ENCODE measurements at regions not wholly inside any gene's neighbourhood (a gene's known extent, or its start where the extent isn't known, plus 50 kb on each side); places are given as distances from the start of the nearest gene placed in this dataset.

DNA sequence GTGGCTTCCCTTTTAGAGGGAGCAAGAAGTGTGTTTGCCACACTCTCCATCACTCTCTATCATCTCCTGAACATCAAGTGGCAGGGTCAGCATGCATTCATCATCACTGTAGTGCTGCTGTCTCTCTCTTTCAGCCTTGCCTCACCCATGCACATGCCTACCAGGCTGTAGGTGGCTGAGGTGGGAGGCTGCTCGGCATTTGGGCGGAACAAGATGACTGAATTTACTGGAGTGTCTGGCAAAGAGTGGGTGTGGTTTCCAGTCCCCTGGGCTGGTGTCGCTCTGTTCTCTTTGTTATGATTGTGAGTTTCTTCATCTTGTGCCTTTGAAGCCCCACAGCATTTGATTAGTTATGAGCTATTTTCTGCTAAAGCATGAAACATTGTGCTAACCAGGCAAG lies 541.9 kb upstream of the EEF2KMT start:
- Histone ChIP-seq H3K9me3 (ENCODE audit: control insufficient read depth, insufficient read depth, low read length) (no peaks in the 10 kb centered on the region), H3K9ac (ENCODE audit: low read depth, low read length) (no peak overlapping the region), H3K36me3 (ENCODE audit: insufficient read depth, low read length) (no peaks in the 10 kb centered on the region), H3K4me1 (ENCODE audit: insufficient read depth, low read length) (no peaks in the 10 kb centered on the region)

DNA sequence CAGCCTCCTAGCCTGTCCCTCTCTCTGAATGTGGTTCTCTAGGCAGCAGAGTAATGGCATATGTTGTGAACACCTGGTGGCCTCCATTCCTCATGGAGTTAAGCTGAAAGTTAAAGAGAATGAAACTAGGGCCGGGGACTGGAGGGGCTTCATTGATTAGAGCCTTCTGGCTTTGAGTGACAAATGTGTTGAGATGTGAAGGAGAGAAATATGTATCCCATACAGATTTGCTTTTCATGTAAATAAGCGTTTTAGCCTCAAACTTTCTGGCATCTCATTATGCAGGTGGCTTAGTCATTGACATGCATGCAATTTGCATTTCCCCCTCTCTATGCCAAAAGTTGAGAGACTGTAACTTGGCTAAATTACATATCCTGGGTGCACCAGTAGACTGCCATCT lies 537.7 kb upstream of the EEF2KMT start:
- H3K36me3 ChIP-seq (ENCODE audit: insufficient read depth, low read length) = no peaks in the 10 kb centered on the region
- H3K4me1 ChIP-seq (ENCODE audit: insufficient read depth, low read length) = no peaks in the 10 kb centered on the region
- no peaks in the 10 kb centered on the region for H3K9me3 ChIP-seq (ENCODE audit: control insufficient read depth, insufficient read depth, low read length)
- no peak overlapping the region for H3K9ac ChIP-seq (ENCODE audit: low read depth, low read length)

DNA sequence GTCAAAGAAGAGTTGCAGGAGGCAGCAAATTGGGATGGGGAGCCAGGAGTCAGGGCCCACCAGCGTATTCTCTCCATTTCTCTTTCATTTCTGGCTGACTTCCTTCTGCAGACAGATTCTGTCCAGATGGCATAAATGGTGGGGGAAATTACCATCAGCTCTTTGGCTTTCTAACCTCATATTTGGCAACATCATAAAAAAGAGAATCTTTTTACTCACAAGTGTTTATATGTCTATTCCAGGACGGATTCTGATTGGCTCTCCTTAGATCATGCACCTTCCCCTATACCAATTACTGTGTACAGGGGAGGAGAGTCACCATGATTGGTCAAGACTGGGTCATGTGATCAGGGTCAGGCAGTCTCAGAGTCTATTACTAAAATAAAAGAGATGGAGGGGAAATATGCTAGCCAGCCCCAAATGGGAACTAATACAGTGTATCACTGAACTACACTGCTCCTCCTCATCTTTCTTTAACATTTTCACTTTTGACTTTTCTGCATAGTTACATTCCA lies 537.1 kb upstream of the EEF2KMT start:
- Histone ChIP-seq H3K9me3 (ENCODE audit: control insufficient read depth, insufficient read depth, low read length) (no peaks in the 10 kb centered on the region), H3K9ac (ENCODE audit: low read depth, low read length) (no peak overlapping the region), H3K4me1 (ENCODE audit: insufficient read depth, low read length) (no peaks in the 10 kb centered on the region), H3K36me3 (ENCODE audit: insufficient read depth, low read length) (no peaks in the 10 kb centered on the region)

DNA sequence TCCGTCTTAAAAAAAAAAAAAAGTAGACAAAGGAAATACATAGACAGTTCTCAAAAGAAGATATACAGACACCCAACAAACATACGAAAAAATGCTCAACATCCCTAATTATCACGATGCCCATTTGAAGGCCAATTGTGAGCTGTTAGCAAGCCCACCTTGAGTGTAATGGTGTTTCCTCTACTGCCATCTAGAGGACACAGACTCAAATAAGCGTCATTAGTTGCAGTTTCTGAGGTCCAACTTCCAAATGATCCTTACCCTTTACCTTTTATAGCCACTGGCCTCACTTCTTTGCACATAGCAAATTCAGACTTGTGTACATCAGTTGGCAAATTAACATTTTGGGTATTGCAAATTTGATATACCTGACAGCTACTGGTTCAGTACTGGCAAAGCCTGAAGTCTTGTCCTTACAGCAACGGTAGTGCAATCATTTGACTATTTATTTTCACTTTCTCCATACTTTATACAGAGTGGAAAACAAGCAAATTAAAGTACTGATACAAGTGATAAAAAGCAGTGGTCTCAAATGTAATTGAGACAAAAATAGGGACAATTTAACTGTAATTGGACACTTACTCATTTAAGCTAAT lies 536.3 kb upstream of the EEF2KMT start:
- no peak overlapping the region for H3K9ac ChIP-seq (ENCODE audit: low read depth, low read length)
- H3K9me3 ChIP-seq (ENCODE audit: control insufficient read depth, insufficient read depth, low read length) = no peaks in the 10 kb centered on the region
- no peaks in the 10 kb centered on the region for H3K36me3 ChIP-seq (ENCODE audit: insufficient read depth, low read length)
- H3K4me1 ChIP-seq (ENCODE audit: insufficient read depth, low read length) = no peaks in the 10 kb centered on the region

DNA sequence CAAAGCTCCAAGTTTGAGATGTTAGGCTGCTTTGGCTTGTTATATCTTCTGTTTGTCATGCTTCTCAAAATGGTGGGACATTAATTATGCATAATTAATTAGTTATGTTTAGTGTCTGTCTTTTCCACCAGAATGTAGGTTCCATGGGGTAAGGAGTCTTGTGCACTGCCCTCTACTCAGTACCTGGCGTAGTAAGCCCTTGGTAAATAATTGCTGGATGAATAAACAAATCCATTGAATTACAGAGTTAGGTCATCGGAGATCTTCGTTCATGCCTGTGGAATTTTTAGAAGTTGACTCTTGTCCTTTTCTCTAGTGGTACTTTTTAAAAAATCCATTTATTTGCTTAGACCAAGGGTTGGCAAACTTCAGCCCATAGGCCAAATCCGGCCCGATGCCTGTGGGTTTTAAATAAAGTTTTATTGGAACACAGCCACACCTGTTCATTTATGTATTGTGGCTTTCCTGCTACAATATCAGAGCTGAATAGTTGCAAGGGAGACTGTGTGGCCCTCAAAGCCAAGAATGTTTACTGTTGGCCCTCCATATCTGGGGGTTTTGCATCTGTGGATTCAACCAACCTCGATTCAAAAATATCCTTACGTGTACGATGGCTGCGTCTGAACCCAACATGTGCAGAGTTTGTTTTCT lies 524.8 kb upstream of the EEF2KMT start:
- no peaks in the 10 kb centered on the region for H3K36me3 ChIP-seq (ENCODE audit: insufficient read depth, low read length)
- H3K9ac ChIP-seq (ENCODE audit: low read depth, low read length) = no peak overlapping the region
- H3K4me1 ChIP-seq (ENCODE audit: insufficient read depth, low read length) = no peaks in the 10 kb centered on the region
- H3K9me3 ChIP-seq (ENCODE audit: control insufficient read depth, insufficient read depth, low read length) = no peaks in the 10 kb centered on the region

DNA sequence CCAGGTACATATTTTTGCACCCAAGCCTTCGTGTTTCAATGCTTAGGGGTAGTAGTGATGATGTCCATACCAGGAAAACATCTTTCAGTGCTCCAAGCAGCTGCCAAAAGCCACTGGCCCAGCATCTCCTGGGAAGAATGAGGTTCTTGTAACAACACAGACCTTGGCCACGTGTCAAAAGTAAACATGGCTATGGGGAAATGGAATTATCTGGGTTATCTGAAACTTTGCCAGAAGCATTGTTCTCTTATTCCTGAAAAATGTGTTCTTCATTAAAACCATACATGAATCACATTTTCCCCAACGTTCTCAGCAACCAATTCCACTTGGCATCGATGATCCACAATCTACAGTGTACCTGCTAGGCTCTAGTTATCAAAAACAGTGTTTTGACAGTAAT lies 524.2 kb upstream of the EEF2KMT start:
- H3K9ac ChIP-seq (ENCODE audit: low read depth, low read length) = no peak overlapping the region
- peaks cover 3% of the 10 kb centered on the region; the same call in 1 of the 2 replicates for H3K4me1 ChIP-seq (ENCODE audit: insufficient read depth, low read length)
- no peaks in the 10 kb centered on the region for H3K9me3 ChIP-seq (ENCODE audit: control insufficient read depth, insufficient read depth, low read length)
- no peaks in the 10 kb centered on the region for H3K36me3 ChIP-seq (ENCODE audit: insufficient read depth, low read length)

DNA sequence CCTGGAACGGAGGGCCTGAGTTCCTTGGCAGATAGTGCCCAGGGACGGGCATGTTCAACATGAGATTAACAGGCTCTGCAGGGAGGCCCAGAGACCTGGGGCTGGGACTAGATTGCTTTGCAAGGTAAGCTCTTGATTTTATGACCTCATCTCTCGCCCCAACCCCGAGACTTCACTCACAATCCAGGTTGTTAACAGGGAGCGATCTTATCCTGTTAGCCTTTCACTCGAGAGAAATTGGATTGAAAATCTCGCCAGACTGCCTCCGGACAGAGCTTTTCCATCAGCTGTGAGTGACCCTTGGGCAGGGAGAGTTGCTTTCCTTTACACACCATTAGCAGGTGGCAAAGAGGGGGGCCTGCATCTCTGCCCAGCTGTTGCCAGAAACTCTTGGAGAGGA lies 521.7 kb upstream of the EEF2KMT start:
- H3K36me3 ChIP-seq (ENCODE audit: insufficient read depth, low read length) = no peaks in the 10 kb centered on the region
- H3K9ac ChIP-seq (ENCODE audit: low read depth, low read length) = no peak overlapping the region
- H3K9me3 ChIP-seq (ENCODE audit: control insufficient read depth, insufficient read depth, low read length) = no peaks in the 10 kb centered on the region
- H3K4me1 ChIP-seq (ENCODE audit: insufficient read depth, low read length) = peaks cover 3% of the 10 kb centered on the region; the same call in 1 of the 2 replicates

DNA sequence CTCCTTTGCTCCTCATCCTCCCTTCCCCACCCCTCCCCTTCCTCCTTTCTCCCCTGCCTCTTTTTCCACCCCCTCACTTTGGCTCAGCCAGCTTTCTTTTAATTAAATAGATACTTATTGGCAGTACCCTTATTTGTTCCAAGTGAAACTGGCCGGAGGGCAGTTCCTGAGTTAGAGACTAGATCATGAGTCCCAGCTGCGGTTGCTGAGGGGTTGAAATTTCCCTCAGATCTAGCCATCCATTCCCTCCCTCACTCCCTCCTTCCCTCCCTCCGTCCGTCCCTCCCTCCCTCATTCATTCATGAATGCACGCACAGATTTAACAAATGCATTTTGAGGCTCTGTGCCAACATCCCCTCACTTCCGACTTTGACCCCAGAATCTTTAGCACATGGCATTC lies 519.2 kb upstream of the EEF2KMT start:
- Histone ChIP-seq H3K4me1 (ENCODE audit: insufficient read depth, low read length) (peaks cover 3% of the 10 kb centered on the region; the same call in 1 of the 2 replicates), H3K36me3 (ENCODE audit: insufficient read depth, low read length) (no peaks in the 10 kb centered on the region), H3K9me3 (ENCODE audit: control insufficient read depth, insufficient read depth, low read length) (no peaks in the 10 kb centered on the region)

DNA sequence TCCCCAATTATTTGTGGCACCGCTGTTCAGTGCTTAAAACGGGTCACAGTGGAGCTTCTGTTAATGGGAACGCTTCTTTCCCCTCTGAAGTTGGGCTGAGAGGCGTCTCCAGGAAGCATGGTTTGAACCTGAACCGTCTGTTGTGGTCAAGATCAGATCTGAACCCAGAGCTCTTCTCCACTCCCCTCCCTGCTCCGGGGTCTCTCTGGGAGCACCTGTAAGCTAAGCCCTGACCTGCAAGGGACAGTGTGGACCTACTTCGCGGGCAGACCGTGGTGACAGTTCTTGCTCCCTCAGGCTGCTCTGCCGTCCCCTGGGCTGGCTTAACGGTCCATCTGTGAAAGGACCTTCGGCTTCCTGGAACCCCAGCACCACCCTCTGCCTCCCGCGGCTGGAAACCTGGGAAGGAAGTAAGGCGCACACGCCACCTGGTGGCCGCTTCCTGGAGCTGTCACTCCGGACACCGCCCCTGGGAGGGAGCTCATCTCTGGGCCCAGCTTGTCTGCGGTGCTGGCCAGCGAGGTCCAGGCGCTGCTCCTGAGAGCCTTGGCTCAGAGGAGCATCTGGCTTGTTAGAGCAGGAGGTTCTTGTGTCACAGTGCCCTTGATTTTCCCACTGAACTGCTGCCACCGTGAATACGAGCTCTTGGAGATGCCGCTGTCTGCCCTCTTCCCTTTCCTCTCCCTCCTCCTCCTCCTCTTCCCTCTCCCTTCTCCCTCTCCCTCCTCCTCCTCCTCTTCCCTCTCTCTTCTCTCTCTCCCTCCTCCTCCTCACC lies 518.5 kb upstream of the EEF2KMT start:
- Histone ChIP-seq H3K9me3 (ENCODE audit: control insufficient read depth, insufficient read depth, low read length) (no peaks in the 10 kb centered on the region), H3K36me3 (ENCODE audit: insufficient read depth, low read length) (no peaks in the 10 kb centered on the region), H3K9ac (ENCODE audit: low read depth, low read length) (peak overlapping the region; percentile 61; the same call in 1 of the 2 replicates), H3K4me1 (ENCODE audit: insufficient read depth, low read length) (peaks cover 3% of the 10 kb centered on the region; the same call in 1 of the 2 replicates)

More for the DNA sequence above, 519.2 kb upstream of the EEF2KMT start:
- H3K9ac ChIP-seq (ENCODE audit: low read depth, low read length) = no peak overlapping the region

DNA sequence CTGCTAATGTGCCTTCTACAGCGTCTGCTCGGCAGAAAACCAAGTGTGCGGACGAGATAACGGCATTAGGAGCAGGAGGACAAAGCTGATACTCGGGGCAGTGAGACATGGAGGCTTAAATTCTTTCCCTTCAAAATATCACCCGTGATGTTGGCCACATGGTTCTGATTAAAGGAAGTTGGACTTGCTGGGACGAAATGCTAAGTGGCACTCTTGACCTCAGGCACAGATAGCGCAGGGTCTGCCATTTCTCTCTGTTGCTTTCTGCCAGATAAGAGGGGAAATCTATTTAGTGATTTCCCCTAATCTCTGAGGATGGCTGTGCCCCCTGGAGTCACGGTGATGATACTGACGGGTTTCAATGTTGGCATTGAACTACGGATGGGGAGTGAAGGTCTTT lies 509.6 kb upstream of the EEF2KMT start:
- no peaks in the 10 kb centered on the region for H3K4me1 ChIP-seq (ENCODE audit: insufficient read depth, low read length)
- 0 out of 2 replicates have a peak, but pooled peaks cover 2% of the 10 kb centered on the region for H3K9me3 ChIP-seq (ENCODE audit: control insufficient read depth, insufficient read depth, low read length)
- no peak overlapping the region for H3K9ac ChIP-seq (ENCODE audit: low read depth, low read length)
- H3K36me3 ChIP-seq (ENCODE audit: insufficient read depth, low read length) = no peaks in the 10 kb centered on the region

DNA sequence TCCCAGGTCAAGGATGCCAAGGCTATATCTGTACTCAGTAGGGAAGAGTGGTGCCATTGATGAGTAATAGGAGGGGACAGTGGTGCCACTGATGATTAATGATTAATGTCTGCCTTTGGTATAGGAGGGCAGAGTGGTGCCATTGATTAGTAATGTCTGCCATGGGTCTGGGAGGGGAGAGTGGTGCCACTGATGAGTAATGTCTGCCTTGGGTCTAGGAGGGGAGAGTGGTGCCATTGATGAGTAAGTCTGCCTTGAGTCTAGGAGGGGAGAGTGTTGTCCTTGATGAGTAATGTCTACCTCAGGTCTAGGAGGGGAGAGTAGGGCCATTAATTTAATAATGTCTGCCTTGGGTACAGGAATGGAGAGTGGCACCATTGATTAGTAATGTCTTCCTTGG lies 507.8 kb upstream of the EEF2KMT start:
- 0 out of 2 replicates have a peak, but pooled peaks cover 2% of the 10 kb centered on the region for H3K9me3 ChIP-seq (ENCODE audit: control insufficient read depth, insufficient read depth, low read length)
- H3K9ac ChIP-seq (ENCODE audit: low read depth, low read length) = no peak overlapping the region
- H3K36me3 ChIP-seq (ENCODE audit: insufficient read depth, low read length) = no peaks in the 10 kb centered on the region
- H3K4me1 ChIP-seq (ENCODE audit: insufficient read depth, low read length) = no peaks in the 10 kb centered on the region

DNA sequence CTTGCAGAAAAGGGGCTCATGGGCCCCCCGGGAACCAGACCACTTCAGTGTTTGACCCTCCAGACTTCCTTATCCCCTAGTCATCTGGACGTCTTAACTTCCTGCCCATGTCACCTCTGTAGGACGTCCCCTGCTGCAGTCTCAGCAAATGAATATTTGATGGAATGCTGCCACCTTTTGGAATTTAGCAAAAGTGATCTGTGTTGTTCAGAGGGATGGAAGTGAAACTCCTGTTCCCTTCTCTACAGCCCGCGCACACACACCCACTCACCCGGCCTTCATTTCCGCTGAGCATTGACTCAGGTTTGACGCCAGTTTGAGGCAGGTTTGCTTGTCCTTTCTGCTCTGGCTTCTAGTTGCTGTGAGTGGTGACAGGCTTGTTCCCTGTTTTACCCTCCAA lies 507.2 kb upstream of the EEF2KMT start:
- no peaks in the 10 kb centered on the region for H3K36me3 ChIP-seq (ENCODE audit: insufficient read depth, low read length)

DNA sequence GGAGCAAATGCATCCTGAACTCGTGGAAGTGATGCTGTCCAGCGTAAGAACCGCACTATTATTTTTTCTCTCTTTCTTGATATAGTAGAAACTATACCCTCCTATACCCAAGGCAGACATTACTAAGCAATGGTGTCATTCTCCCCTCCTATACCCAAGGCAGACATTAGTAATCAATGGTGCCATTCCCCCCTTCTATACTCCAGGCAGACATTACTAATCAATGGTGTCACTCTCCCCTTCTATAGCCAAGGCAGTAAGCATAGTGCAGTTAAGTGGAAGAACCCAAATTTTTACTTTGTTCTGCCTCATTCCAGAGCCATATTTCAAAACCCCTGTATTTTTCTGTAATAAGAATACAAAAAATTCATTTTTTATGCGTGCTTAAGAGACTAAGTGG lies 506.2 kb upstream of the EEF2KMT start:
- H3K36me3 ChIP-seq (ENCODE audit: insufficient read depth, low read length) = no peaks in the 10 kb centered on the region
- H3K9ac ChIP-seq (ENCODE audit: low read depth, low read length) = no peak overlapping the region
- H3K4me1 ChIP-seq (ENCODE audit: insufficient read depth, low read length) = no peaks in the 10 kb centered on the region
- 0 out of 2 replicates have a peak, but pooled peaks cover 2% of the 10 kb centered on the region for H3K9me3 ChIP-seq (ENCODE audit: control insufficient read depth, insufficient read depth, low read length)

More for the DNA sequence above, 507.2 kb upstream of the EEF2KMT start:
- Histone ChIP-seq H3K9ac (ENCODE audit: low read depth, low read length) (no peak overlapping the region), H3K9me3 (ENCODE audit: control insufficient read depth, insufficient read depth, low read length) (0 out of 2 replicates have a peak, but pooled peaks cover 2% of the 10 kb centered on the region), H3K4me1 (ENCODE audit: insufficient read depth, low read length) (no peaks in the 10 kb centered on the region)

DNA sequence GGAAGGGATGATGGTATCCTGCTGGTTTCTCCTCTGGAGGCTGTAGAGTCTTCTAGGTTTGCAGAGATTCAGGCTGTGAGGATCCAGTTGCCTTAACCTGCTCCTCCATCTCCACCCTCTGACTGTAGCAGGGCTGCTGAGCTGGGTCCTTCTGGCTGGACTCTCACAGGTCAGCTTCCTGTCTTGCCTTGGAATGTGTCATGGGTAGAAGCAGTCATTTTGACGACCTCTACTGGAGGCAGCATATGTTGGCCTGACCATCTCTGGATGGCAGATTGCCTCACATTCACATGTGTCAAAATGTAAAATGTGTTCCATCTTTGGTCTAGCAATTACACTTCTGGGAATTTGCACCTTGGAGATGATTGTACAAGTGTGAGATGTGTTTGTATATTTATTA lies 504.4 kb upstream of the EEF2KMT start:
- no peaks in the 10 kb centered on the region for H3K4me1 ChIP-seq (ENCODE audit: insufficient read depth, low read length)
- H3K36me3 ChIP-seq (ENCODE audit: insufficient read depth, low read length) = no peaks in the 10 kb centered on the region
- H3K9ac ChIP-seq (ENCODE audit: low read depth, low read length) = no peak overlapping the region
- H3K9me3 ChIP-seq (ENCODE audit: control insufficient read depth, insufficient read depth, low read length) = 0 out of 2 replicates have a peak, but pooled peaks cover 2% of the 10 kb centered on the region
